ENCODE measurements at regions not wholly inside any gene's neighbourhood (a gene's known extent, or its start where the extent isn't known, plus 50 kb on each side); places are given as distances from the start of the nearest gene placed in this dataset.
"Not testable (repeated sequence)": the region's sequence is repeated elsewhere in the genome, so short reads cannot be mapped to it uniquely, and the experiment has no call there.

- no peak overlapping the region for H3K4me3 ChIP-seq
- TF ChIP-seq POLR2AphosphoS5 (IDR thresholded peaks at IDR 0.05): no peak
- no peaks in the 10 kb centered on the region for H3K4me1 ChIP-seq
- no peaks in the 10 kb centered on the region for H3K9me3 ChIP-seq
- no peak for ATAC-seq
- H3K27me3 ChIP-seq: no peaks in the 10 kb centered on the region
- no peaks in the 10 kb centered on the region for H3K36me3 ChIP-seq
- H3K27ac ChIP-seq: no peak overlapping the region
Measured at GRCh38 chr4:107351196-107351595, 315.1 kb upstream of the DKK2 start.

- H3K4me3 ChIP-seq: no peak overlapping the region
- TF ChIP-seq POLR2A (IDR thresholded peaks at IDR 0.05) (no peak), POLR2AphosphoS5 (IDR thresholded peaks at IDR 0.05) (no peak), CTCF (IDR thresholded peaks at IDR 0.05) (no peak), EP300 (IDR thresholded peaks at IDR 0.05) (no peak)
- H3K27ac ChIP-seq: no peak overlapping the region
- no peaks in the 10 kb centered on the region for H3K4me1 ChIP-seq
- no peak for ATAC-seq
- H3K36me3 ChIP-seq: no peaks in the 10 kb centered on the region
- H3K9me3 ChIP-seq: no peaks in the 10 kb centered on the region
- H3K27me3 ChIP-seq: no peaks in the 10 kb centered on the region
Measured at GRCh38 chr4:107349732-107350131, 313.6 kb upstream of the DKK2 start.

GRCh38 chr4:107349266-107349665 lies 313.2 kb upstream of the DKK2 start:
- WGBS, 2 donors (ENCODE audit: low coverage in 1 of 2): 56 to 62% methylated on average over 1 of the region's 1 CpG

GRCh38 chr4:107348188-107349050 lies 312.3 kb upstream of the DKK2 start:
- no peak for ATAC-seq

More at GRCh38 chr4:107349266-107349665, 313.2 kb upstream of the DKK2 start:
- Histone ChIP-seq H3K27ac (no peak overlapping the region), H3K27me3 (no peaks in the 10 kb centered on the region), H3K4me3 (no peak overlapping the region), H3K9me3 (no peaks in the 10 kb centered on the region), H3K4me1 (no peaks in the 10 kb centered on the region), H3K36me3 (no peaks in the 10 kb centered on the region)
- TF ChIP-seq EP300 (IDR thresholded peaks at IDR 0.05) (no peak), POLR2A (IDR thresholded peaks at IDR 0.05) (no peak)
- no peak for ATAC-seq

GRCh38 chr4:107333518-107333917 lies 297.4 kb upstream of the DKK2 start:
- WGBS, 2 donors (ENCODE audit: low coverage in 1 of 2): no CpG with 5 or more reads among the region's 1 CpG

More at GRCh38 chr4:107348188-107349050, 312.3 kb upstream of the DKK2 start:
- H3K4me1 ChIP-seq: no peaks in the 10 kb centered on the region
- no peak overlapping the region for H3K4me3 ChIP-seq
- 83 to 91% methylated on average over 6 of the region's 6 CpGs for WGBS, 2 donors (ENCODE audit: low coverage in 1 of 2)
- no peaks in the 10 kb centered on the region for H3K9me3 ChIP-seq
- H3K36me3 ChIP-seq: no peaks in the 10 kb centered on the region
- no peak overlapping the region for H3K27ac ChIP-seq
- H3K27me3 ChIP-seq: no peaks in the 10 kb centered on the region
- TF ChIP-seq POLR2AphosphoS5 (IDR thresholded peaks at IDR 0.05) (no peak), POLR2A (IDR thresholded peaks at IDR 0.05) (no peak), EP300 (IDR thresholded peaks at IDR 0.05) (no peak), CTCF (IDR thresholded peaks at IDR 0.05) (no peak)

GRCh38 chr4:107332656-107333055 lies 296.5 kb upstream of the DKK2 start:
- H3K27ac ChIP-seq, H3K36me3 ChIP-seq, ATAC-seq, H3K4me3 ChIP-seq, H3K27me3 ChIP-seq, H3K4me1 ChIP-seq: not testable (repeated sequence)
- H3K9me3 ChIP-seq: peaks cover 0 to 11% (median 0%) of the 10 kb centered on the region in 3 donors
- WGBS, 2 donors (ENCODE audit: low coverage in 1 of 2): 60 to 77% methylated on average over 1 of the region's 1 CpG

More at GRCh38 chr4:107333518-107333917, 297.4 kb upstream of the DKK2 start:
- H3K9me3 ChIP-seq: peaks cover 0 to 2% (median 0%) of the 10 kb centered on the region in 3 donors
- no peaks in the 10 kb centered on the region for H3K36me3 ChIP-seq
- H3K4me3 ChIP-seq: no peak overlapping the region
- no peaks in the 10 kb centered on the region for H3K27me3 ChIP-seq
- no peak for TF ChIP-seq POLR2A (IDR thresholded peaks at IDR 0.05)
- TF ChIP-seq CTCF (IDR thresholded peaks at IDR 0.05): no peak
- no peak for TF ChIP-seq EP300 (IDR thresholded peaks at IDR 0.05)
- no peak for TF ChIP-seq POLR2AphosphoS5 (IDR thresholded peaks at IDR 0.05)
- no peak overlapping the region for H3K27ac ChIP-seq
- no peaks in the 10 kb centered on the region for H3K4me1 ChIP-seq
- no peak for ATAC-seq
